M059J (cell line): ENCODE measurements at regions not wholly inside any gene's neighbourhood (a gene's known extent, or its start where the extent isn't known, plus 50 kb on each side); places are given as distances from the start of the nearest gene placed in this dataset.
"Not testable (repeated sequence)": the region's sequence is repeated elsewhere in the genome, so short reads cannot be mapped to it uniquely, and the experiment has no call there.

ENCODE experiments used
- DNase-seq: peaks from one replicate; pipeline ENCODE4 v3.0.0-alpha.2; 2012; ENCODE audit warnings: low read depth

DNA sequence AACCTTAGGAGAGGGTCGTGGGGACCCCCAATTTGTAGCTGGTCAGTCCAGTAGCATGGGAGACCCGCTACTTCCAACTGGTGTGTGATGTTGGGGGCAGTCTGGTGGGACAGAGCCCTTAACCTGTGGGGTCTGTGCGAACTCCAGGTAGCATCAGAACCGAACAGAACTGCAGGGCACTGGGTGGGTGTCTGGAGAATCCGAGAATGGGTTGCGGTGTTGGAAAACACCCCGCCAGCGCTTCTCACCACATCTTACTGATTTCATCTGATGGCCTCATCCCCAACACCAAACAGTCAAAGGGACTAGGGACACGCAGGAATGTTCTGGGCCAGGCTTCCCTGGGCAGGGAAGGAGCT is 89.3 kb downstream of the KCNJ18 start:
- not testable (repeated sequence) for DNase-seq

DNA sequence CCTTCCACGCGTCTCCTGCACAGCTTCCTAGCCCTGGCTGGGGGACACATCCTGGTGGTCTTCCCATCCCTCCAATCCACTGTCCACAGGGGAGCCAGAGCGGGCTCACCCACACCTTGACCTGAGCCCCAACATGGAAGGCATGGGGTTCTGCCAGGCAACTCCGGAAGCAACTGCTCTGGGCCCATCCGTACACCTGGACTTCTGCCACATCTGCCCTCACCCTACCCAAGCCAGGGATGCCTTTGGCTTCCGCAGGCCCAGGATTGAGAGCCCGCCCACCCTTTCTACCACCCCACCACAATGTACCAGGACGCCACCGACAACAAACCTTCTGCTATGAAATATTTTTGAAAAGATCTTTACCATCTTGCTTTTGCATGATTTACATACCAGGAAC is 89.8 kb downstream of the KCNJ18 start:
- not testable (repeated sequence) for DNase-seq

DNA sequence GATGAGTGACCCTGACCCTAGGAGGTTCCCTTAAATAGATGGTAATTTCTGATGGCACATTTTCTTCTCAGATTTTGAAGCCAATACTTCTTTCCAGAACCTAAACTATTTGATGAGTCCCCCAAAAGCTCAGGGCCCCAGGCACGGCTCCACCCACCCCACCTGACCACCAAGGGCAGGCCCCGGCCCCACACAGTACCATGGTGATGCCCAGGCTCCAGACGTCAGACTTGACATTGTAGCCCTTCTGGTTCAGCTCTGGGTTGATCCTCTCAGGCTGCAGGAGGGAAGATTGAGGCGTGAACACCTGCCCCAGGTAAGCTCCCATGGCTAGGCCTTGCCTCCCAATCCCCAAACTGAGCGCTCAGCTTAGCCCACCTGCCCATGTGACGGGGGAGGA is 90.3 kb downstream of the KCNJ18 start:
- not testable (repeated sequence) for DNase-seq

DNA sequence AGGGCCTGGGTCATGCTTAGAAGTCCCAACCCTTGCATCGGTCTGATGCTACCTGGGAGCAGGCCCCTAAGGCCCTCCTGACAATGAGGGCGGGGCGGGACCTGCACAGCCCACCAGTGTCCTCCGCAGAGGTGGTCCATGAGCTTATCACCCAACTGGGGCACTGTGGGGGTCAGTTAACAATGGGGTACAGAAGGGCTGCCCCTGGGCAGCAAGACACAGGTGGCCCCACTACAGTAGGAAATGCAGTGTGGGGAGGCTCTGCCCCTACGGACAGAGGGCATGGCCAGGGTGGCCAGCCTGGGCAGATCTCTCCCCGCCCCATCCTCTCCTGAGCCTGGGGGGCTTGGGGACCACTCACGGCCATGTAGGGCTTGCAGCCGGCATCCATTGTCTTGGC is 90.7 kb downstream of the KCNJ18 start:
- not testable (repeated sequence) for DNase-seq

DNA sequence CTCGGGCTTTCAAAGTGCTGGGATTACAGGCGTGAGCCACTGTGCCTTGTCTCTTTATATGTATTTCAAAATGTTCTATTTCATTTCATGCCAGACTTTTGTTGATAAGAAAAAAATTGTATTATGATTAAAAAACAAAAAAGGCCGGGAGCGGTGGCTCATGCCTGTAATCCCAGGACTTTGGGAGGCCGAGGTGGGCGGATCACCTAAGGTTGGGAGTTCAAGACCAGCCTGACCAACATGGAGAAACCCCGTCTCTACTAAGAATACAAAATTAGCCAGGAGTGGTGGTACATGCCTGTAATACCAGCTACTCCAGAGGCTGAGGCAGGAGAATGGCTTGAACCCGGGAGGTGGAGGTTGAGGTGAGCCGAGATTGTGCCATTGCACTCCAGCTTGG is 121.9 kb downstream of the KCNJ18 start:
- DNase-seq, result not testable (repeated sequence)

DNA sequence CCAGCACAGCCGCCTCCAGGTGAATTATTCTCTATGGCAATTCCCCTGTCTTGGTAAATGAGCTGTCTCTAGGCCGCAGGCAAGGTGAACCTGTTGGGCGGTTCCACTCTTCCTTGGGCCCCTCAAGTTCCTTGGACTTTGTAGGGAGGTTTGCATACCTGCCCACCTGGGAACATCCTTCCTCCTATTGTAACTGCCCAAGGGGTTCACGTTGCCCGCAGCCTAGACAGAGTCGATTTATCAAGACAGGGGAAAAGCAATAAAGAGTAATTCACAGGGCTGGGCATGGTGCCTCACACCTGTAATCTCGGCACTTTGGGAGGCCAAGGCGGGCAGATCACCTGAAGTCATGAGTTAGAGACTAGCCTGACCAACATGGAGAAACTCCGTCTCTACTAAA is 122.5 kb downstream of the KCNJ18 start:
- no peak for DNase-seq

DNA sequence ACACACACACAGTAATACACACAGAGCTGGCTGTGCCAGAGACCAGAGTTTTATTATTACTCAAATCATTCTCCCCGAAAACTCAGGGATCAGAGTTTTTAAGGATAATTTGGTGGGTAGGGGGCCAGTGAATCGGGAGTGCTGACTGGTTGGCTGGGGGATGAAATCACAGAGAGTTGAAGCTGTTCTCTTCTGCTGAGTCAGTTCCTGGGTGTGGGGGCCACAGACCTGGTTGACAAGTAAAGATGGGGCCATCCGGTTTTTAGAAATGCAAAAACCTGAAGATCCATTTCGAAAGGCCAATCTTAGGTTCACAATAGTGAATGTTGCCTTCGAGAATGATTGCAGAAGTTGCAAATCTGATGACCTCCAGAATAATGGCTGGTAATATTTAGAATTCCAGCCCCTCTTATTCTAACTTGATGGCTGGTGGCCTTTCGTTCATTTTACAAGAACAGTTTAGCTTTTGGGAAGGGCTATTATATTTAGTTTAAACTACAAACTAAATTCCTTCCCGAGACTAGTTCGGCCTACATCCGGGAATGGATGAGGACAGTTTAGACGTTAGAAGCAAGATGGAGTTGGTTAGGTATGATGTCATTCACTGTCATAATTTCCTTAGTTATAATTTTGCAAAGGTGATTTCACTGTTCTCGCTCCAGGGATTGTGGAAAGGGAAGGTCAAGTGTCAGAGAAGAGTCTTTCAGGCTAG is 123.2 kb downstream of the KCNJ18 start:
- peak; percentile 7 for DNase-seq

DNA sequence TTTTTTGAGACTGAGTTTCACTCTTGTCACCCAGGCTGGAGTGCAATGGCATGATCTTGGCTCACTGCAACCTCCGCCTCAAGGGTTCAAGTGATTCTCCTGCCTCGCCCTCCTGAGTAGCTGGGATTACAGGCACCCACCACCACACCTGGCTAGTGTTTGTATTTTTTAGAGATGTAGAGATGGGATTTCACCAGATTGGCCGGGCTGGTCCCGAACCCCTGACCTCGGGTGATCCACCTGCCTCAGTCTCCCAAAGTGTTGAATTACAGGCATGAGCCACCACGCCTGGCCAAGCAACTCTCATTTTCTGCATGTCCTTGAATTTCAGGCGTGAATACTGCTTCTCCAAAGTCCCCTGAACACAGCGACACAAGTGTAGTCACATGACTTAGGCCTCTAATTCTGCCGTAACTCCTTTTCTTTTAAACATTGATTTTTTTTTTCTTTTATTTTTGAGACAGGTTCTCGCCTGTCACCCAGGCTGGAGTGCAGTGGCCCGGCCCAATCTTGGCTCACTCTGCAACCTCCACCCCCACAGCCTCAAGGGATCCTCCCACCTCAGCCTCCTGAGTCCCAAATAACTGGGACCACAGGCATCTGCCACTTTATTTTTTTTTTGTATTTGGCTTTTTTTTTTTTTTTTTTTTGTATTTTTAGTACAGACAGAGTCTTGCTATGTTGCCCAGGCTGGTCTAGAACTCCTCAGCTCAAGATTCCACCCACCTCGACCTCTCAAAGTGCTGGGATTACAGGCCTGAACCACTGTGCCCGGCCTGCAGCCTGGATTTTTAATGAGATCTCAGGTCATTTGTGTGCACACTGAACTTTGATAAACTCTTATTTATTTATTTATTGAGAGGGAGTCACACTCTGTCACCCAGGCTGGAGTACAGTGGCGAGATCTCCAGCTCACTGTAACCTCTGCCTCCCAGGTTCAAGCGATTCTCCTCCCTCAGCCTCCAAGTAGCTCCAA is 124.6 kb downstream of the KCNJ18 start:
- no peak for DNase-seq

DNA sequence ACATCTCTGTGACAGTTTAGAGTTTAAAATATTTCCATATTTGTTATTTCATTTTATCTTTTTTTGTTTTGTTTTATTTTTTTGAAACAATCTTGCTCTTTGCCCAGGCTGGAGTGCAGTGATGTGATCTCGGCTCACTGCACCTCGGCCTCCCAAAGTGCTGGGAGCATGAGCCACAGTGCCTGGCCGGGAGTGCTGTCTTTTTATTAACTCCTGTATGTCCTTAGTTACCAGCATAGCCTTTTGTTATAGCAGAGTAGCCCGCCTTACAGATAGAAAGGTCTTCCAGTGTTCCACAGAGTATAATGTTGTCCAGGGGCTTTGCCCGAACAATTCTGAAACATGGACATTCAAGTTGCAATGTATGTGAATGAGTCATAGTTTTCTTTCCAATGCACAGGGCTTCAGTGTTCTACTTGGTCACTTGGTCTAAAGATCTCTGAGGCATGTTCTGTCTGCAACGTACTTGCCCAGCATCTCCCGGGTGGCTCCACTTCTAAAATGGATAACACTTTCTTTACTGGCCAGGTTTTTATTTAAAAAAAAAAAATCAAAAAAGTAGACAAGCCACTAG is 125.6 kb downstream of the KCNJ18 start:
- no peak for DNase-seq

DNA sequence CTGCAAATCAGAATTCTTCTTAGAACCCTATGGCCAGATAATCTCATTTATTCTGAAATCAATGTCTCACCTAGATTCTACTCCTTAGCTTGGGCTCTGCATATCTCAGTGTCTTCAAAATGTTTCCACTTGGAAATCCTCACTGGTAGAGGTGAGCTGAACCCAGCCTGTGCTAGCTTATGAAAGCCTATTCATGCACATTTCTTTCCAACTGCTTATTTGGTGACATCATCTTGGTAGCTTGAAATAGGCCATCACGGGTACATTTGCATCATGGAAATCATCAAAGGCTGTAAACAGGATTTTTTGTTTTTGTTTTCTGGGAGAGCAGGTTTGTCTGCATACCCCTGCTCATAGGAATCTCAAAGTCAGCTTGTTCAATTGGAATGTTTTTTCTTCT is 130.8 kb downstream of the KCNJ18 start:
- no peak for DNase-seq

GRCh38 chr17:21823643-21824042 is 131.3 kb downstream of the KCNJ18 start:
- no peak for DNase-seq

GRCh38 chr17:21841839-21842238 is 149.5 kb downstream of the KCNJ18 start:
- no peak for DNase-seq

DNA sequence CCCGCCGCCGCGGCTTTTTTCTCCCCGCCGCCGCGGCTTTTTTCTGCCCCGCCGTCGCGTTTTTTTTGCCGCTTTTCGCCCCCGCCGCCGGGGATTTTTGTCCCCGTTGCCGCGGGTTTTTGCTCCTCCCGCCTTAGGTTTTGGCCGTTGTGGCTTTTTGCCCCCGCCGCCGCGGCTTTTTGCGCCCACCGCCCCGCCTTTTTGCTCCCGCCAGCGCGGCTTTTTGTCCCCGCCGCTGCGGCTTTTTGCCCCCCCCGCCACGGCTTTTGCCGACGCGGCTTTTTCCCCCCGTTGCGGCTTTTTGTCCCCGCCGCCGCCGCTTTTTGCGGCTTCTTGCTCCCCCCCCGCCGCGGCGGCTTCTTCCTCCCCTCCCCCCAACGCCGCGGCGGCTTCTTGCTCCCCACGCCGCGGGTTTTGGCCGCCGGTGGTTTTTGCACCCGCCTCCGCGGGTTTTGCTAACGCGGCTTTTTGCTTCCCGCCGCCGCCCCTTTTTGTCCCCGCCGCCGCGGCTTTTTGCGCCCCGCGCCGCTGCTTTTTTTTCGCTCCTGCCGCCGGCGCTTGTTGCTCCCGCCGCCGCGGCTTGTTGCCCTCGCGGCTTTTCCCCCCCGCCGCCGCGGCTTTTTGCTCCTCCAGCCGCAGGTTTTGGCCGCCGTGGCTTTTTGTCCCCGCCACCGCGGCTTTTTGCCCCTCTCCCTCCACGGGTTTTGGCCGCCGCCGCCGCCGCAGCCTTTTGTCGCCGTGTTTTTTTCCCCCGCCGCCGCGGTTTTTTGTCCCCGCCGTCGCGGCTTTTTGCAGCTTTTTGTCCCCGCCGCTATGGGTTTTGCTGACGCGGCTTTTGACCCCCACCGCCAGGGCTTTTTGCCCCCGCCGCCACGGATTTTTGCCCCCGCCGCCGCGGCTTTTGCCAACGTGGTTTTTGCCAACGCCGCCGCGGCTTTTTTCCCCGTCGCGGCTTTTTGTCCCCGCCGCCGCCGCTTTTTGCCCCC is 150.3 kb downstream of the KCNJ18 start:
- DNase-seq, result no peak

DNA sequence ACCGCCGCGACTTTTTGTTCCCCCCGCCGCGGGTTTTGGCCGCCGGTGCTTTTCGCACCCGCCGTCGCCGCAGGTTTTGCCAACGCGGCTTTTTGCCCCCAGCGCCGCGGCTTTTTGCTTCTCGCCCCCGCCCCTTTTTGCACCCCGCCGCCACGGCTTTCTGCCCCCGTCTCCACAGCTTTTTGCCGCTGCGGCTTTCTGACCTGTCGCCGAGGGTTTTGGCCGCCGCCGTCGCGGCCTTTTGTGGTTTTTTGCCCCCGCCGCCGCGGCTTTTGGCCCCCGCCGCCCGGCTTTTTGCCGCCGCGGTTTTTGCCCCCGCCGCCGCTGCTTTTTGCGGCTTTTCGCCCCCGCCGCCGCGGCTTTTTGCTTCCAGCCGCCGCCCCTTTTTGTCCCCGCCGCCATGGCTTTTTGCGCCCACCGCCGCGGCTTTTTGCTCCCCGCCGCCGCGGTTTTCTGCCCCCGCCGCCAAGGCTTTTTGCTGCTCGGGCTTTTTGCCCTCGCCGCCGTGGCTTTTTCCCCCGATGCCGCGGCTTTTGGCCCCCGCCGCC is 151.1 kb downstream of the KCNJ18 start:
- no peak for DNase-seq

DNA sequence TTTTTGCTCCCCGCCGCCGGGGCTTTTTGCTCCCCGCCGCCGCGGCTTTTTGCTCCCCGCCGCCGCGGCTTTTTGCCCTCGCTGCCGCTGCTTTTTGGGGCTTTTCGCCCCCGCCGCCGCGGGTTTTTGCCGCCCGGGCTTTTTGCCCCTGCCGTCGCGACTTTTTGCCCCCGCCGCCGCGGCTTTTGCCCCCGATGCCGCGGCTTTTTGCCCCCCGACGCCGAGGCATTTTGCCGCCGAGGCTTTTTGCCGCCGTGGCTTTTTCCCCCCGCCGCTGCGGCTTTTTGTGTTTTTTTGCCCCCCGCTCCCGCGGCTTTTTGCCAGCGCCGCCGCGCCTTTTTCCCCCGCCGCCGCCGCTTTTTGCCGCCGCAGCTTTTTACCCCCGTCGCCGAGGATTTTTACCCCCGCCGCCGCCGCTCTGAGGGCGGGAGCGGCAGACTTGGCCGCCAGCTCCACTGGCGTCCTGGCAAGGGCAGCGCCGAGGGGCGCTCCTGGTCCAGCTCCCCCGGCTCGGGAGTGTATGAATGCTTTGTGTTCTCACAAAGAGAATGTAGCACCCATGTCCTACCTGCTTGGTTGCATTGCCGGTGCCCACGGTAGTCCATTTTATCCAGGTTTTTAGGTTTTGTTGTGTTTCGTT is 151.7 kb downstream of the KCNJ18 start:
- no peak for DNase-seq

DNA sequence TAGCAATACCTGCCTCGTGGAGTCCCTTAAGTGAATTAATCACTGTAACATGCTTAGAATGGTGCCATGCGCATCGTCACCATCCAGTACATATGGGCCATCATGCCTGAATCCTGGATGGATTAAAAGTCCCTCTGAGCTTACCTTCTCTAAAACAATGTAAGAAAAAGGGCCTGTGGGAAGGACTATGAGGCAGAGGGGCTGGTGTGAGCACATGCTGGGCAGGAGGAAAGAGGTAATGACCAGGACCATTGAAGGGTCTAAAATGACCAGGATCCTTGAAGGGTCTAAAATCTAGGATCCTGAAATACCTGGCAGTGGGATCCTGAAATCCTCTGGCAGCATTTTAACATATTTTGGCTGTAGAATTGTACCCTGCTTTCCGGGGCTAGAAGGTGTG is 156.2 kb downstream of the KCNJ18 start:
- not testable (repeated sequence) for DNase-seq

- DNase-seq, result not testable (repeated sequence)
Observed at GRCh38 chr17:21849030-21849429, 156.7 kb downstream of the KCNJ18 start.

GRCh38 chr17:21850614-21851013 is 158.3 kb downstream of the KCNJ18 start:
- DNase-seq, result not testable (repeated sequence)
